HCT116 (cell line): ENCODE measurements at regions not wholly inside any gene's neighbourhood (a gene's known extent, or its start where the extent isn't known, plus 50 kb on each side); places are given as distances from the start of the nearest gene placed in this dataset.

Experiments used
- ATAC-seq: fragments of 200-7000 bp; cut with Tn5 transposase; 2 replicates; pipeline ENCODE4 v1.9.1; 2020; ENCODE audit warnings: mild to moderate bottlenecking, moderate library complexity
- BruUV-seq: library from RNA; stranded (reverse); fragments of 400-500 nt; replicated peaks from 2 replicates; lab custom pipeline; 2021; lab: Mats Ljungman, UMichigan
- CTCF ChIA-PET: fragments of 300-600 bp; sonication (Branson Sonifier 250); formaldehyde crosslinking; loops from one replicate; lab custom pipeline; 2021; ENCODE audit warnings: antibody characterized with exemption; lab: Charles Lee
- POLR2A ChIA-PET: fragments of 300-600, 350-600 bp; sonication (Branson Sonifier 250); formaldehyde crosslinking; loops from one replicate; lab custom pipeline; 2021; ENCODE audit warnings: antibody characterized with exemption; lab: Charles Lee
- RAD21 ChIA-PET, 2 experiments: fragments of 300-600 bp; sonication (Branson Sonifier 250); formaldehyde crosslinking; loops; one replicate each; lab custom pipeline; 2023; ENCODE audit warnings: low total read pairs in 2 of 2; ENCODE audit not compliant: uncharacterized antibody in 2 of 2, unreplicated experiment in 2 of 2, low non-redundant PET in 1 of 2; lab: Charles Lee
- DNase-seq: peaks from one replicate; pipeline ENCODE4 v3.0.0-alpha.2; 2010; ENCODE audit warnings: low read depth, low spot score
- H2AFZ ChIP-seq: fragments of 200-600 bp; shearing (Covaris generic), sonication (generic); 2 replicates; pipeline ENCODE4 v1.6.1; 2017; ENCODE audit warnings: low read depth, mixed run types, mixed read lengths, antibody characterized with exemption, low read length; ENCODE audit not compliant: poor library complexity, severe bottlenecking
- H3K27ac ChIP-seq: 2 replicates; pipeline ENCODE4 v1.5.1; 2012; ENCODE audit warnings: low read depth, low read length
- H3K27me3 ChIP-seq: fragments of 200-600 bp; sonication (generic); 2 replicates; pipeline ENCODE4 v1.6.1; 2016; ENCODE audit warnings: mixed run types, low read length, mixed read lengths; ENCODE audit not compliant: insufficient read depth
- H3K36me3 ChIP-seq, 2 experiments: fragments of 200-500 bp in 1 of 2; fragments of 200-600 bp in 1 of 2; sonication (Bioruptor generic) in 1 of 2; sonication (generic) in 1 of 2; 2 replicates each; pipeline versions ENCODE4 v1.5.1 to v1.6.1; 2014 to 2016; ENCODE audit warnings: low read length in 2 of 2, inconsistent platforms in 1 of 2, mixed read lengths in 1 of 2, mixed run types in 1 of 2; ENCODE audit not compliant: insufficient read depth in 2 of 2, control insufficient read depth in 1 of 2
- H3K4me1 ChIP-seq, 2 experiments: fragments of 200-600 bp in 1 of 2; sonication (generic) in 1 of 2; 2 replicates each; pipeline versions ENCODE4 v1.5.1 to v1.6.1; 2012 to 2017; ENCODE audit warnings: low read length in 2 of 2, inconsistent platforms in 1 of 2, mild to moderate bottlenecking in 1 of 2, mixed read lengths in 1 of 2, mixed run types in 1 of 2, moderate library complexity in 1 of 2; ENCODE audit not compliant: insufficient read depth in 2 of 2, control insufficient read depth in 1 of 2
- H3K4me2 ChIP-seq: fragments of 200-600 bp; sonication (generic); 2 replicates; pipeline ENCODE4 v1.6.1; 2017; ENCODE audit warnings: mixed run types, low read length, mixed read lengths
- H3K4me3 ChIP-seq, 2 experiments: fragments of 200-600 bp in 1 of 2; sonication (generic) in 1 of 2; replicated peaks in 1 of 2; 2 replicates each; pipeline ENCODE4 v1.5.1; 2011 to 2016; ENCODE audit warnings: low read length in 2 of 2, control low read depth in 1 of 2, low read depth in 1 of 2, mild to moderate bottlenecking in 1 of 2, mixed read lengths in 1 of 2, mixed run types in 1 of 2
- H3K79me2 ChIP-seq: fragments of 200-600 bp; sonication (generic); 2 replicates; pipeline ENCODE4 v1.6.1; 2017; ENCODE audit warnings: mild to moderate bottlenecking, mixed run types, low read length, moderate library complexity, mixed read lengths; ENCODE audit not compliant: insufficient read depth
- H3K9ac ChIP-seq: fragments of 200-600 bp; sonication (generic); 2 replicates; pipeline ENCODE4 v1.6.1; 2016; ENCODE audit warnings: low read length, mixed read lengths
- H3K9me2 ChIP-seq: fragments of 200-600 bp; sonication (generic), shearing (Covaris generic); 2 replicates; pipeline ENCODE4 v1.6.1; 2017; ENCODE audit warnings: mixed run types, mild to moderate bottlenecking, moderate library complexity; ENCODE audit not compliant: insufficient read depth
- H3K9me3 ChIP-seq, 2 experiments: fragments of 200-500 bp in 1 of 2; fragments of 200-600 bp in 1 of 2; sonication (Bioruptor generic) in 1 of 2; sonication (generic) in 1 of 2; 2 replicates each; pipeline ENCODE4 v1.6.1; 2014 to 2017; ENCODE audit warnings: low read length in 2 of 2, mixed read lengths in 2 of 2, inconsistent platforms in 1 of 2, low read depth in 1 of 2, mild to moderate bottlenecking in 1 of 2, mixed run types in 1 of 2, moderate library complexity in 1 of 2; ENCODE audit not compliant: control insufficient read depth in 1 of 2, insufficient read depth in 1 of 2
- H4K20me1 ChIP-seq: fragments of 200-600 bp; sonication (generic), shearing (Covaris generic); 2 replicates; pipeline ENCODE4 v1.6.1; 2017; ENCODE audit warnings: mixed run types, mild to moderate bottlenecking, moderate library complexity; ENCODE audit not compliant: insufficient read depth
- ATF3 ChIP-seq: IDR thresholded peaks from 2 replicates; pipeline ENCODE4 v1.6.1; 2012
- CEBPB ChIP-seq: IDR thresholded peaks from 2 replicates; pipeline ENCODE4 v1.6.1; 2012; ENCODE audit warnings: low read depth
- CTCF ChIP-seq, 3 experiments: fragments of 200-600 bp in 1 of 3; sonication (generic) in 1 of 3; IDR thresholded peaks in 2 of 3; conservative IDR thresholded peaks in 1 of 3; 2 replicates each; pipeline ENCODE4 v1.5.1; 2012 to 2017; ENCODE audit warnings: low read depth in 2 of 3, low read length in 2 of 3, antibody characterized with exemption in 1 of 3, borderline replicate concordance in 1 of 3, control low read depth in 1 of 3, mild to moderate bottlenecking in 1 of 3, mixed read lengths in 1 of 3, mixed run types in 1 of 3, moderate library complexity in 1 of 3; ENCODE audit not compliant: insufficient read depth in 1 of 3
- EGR1 ChIP-seq: IDR thresholded peaks from 2 replicates; pipeline ENCODE4 v1.6.1; 2012; ENCODE audit warnings: low read depth
- ELF1 ChIP-seq: IDR thresholded peaks from 2 replicates; pipeline ENCODE4 v1.6.1; 2012; ENCODE audit warnings: low read depth, borderline replicate concordance
- EZH2 ChIP-seq: fragments of 200-600 bp; sonication (generic); IDR thresholded peaks from 2 replicates; pipeline ENCODE4 v1.6.1; 2017; ENCODE audit warnings: antibody characterized with exemption, mixed run types
- EZH2phosphoT487 ChIP-seq: fragments of 200-600 bp; IDR thresholded peaks from 2 replicates; pipeline ENCODE4 v1.6.1; 2018; ENCODE audit warnings: antibody characterized with exemption, borderline replicate concordance
- FOSL1 ChIP-seq: IDR thresholded peaks from 2 replicates; pipeline ENCODE4 v1.6.1; 2012; ENCODE audit warnings: low read depth
- MAX ChIP-seq: IDR thresholded peaks from 2 replicates; pipeline ENCODE4 v1.6.1; 2012
- POLR2A ChIP-seq: IDR thresholded peaks from 2 replicates; pipeline ENCODE4 v1.7.0; 2011; ENCODE audit warnings: borderline replicate concordance; ENCODE audit not compliant: insufficient read depth, insufficient read length; ENCODE audit errors: extremely low read depth
- POLR2AphosphoS5 ChIP-seq: IDR thresholded peaks from 2 replicates; pipeline ENCODE4 v1.6.1; 2011; ENCODE audit warnings: mild to moderate bottlenecking, low read depth, low read length, moderate library complexity
- REST ChIP-seq: IDR thresholded peaks from 2 replicates; pipeline ENCODE4 v1.6.1; 2012; ENCODE audit warnings: low read depth
- SIN3A ChIP-seq: IDR thresholded peaks from 2 replicates; pipeline ENCODE4 v1.6.1; 2012; ENCODE audit warnings: low read depth
- SP1 ChIP-seq: IDR thresholded peaks from 2 replicates; pipeline ENCODE4 v1.6.1; 2012; ENCODE audit warnings: low read depth
- YY1 ChIP-seq: IDR thresholded peaks from 2 replicates; pipeline ENCODE4 v1.6.1; 2011; ENCODE audit warnings: low read length, low read depth, moderate library complexity, mild to moderate bottlenecking; ENCODE audit not compliant: insufficient replicate concordance; ENCODE audit errors: extremely low read depth
- ZBTB33 ChIP-seq: IDR thresholded peaks from 2 replicates; pipeline ENCODE4 v1.6.1; 2011; ENCODE audit warnings: mild to moderate bottlenecking, low read length, moderate library complexity; ENCODE audit not compliant: insufficient replicate concordance; ENCODE audit errors: extremely low read depth
- ZFX ChIP-seq: fragments of 450-650 bp; IDR thresholded peaks from 2 replicates; pipeline ENCODE4 v1.6.1; 2017
- intact Hi-C: fragments of 100-400 bp; cut with micrococcal nuclease; formaldehyde crosslinking; loops from 2 replicates; pipeline ENCODE4 v1.10.0; 2022

- Histone ChIP-seq H3K4me1 (no peaks in the 10 kb centered on the region), H4K20me1 (no peaks in the 10 kb centered on the region), H3K4me3 (no peak overlapping the region), H3K4me2 (no peak overlapping the region), H3K27me3 (peaks cover 88% of the 10 kb centered on the region), H3K9ac (no peak overlapping the region), H3K9me3 (no peaks in the 10 kb centered on the region), H3K9me2 (no peaks in the 10 kb centered on the region), H3K36me3 (no peaks in the 10 kb centered on the region), H3K27ac (no peak overlapping the region), H2AFZ (no peak overlapping the region), H3K79me2 (no peaks in the 10 kb centered on the region)
- BruUV-seq, result no TSS peak
- no peak for ATAC-seq
- POLR2A ChIA-PET, result no interaction called here
- RAD21 ChIA-PET, result no interaction called here
- no peak for DNase-seq
- TF ChIP-seq ATF3 (no peak), POLR2A (no peak), EGR1 (no peak), REST (no peak), EZH2phosphoT487 (no peak), ZBTB33 (no peak), YY1 (no peak), ELF1 (no peak), ZFX (no peak), CEBPB (no peak), EZH2 (no peak), POLR2AphosphoS5 (no peak), FOSL1 (no peak), SP1 (no peak), MAX (no peak), SIN3A (no peak), CTCF (IDR thresholded peaks at IDR 0.05 in 2 of 3, conservative IDR thresholded peaks at IDR 0.05 in 1 of 3; ENCODE audit: borderline replicate concordance in 1 of 3, insufficient read depth in 1 of 3, low read depth in 2 of 3, low read length in 2 of 3) (no peak)
- intact Hi-C loops, result no loop called here
- CTCF ChIA-PET, result no interaction called here
Observed at GRCh38 chr10:111148440-111148839, 71.6 kb downstream of the ADRA2A start.
